Suprapubic skin (tissue), 4 donors: ENCODE measurements at regions not wholly inside any gene's neighbourhood (a gene's known extent, or its start where the extent isn't known, plus 50 kb on each side); places are given as distances from the start of the nearest gene placed in this dataset.

ENCODE experiments used
- DNase-seq, 2 donors: peaks; one replicate each; pipeline ENCODE4 v3.0.0-alpha.2; 2019; ENCODE audit warnings: low spot score in 2 of 2
- H3K27ac ChIP-seq: fragments of 200-600 bp; sonication (generic); one replicate; pipeline ENCODE4 v1.5.1; 2019
- H3K27me3 ChIP-seq: fragments of 200-600 bp; sonication (generic); one replicate; pipeline ENCODE4 v1.5.1; 2019
- H3K36me3 ChIP-seq: fragments of 200-600 bp; sonication (generic); one replicate; pipeline ENCODE4 v1.5.1; 2019
- H3K4me1 ChIP-seq: fragments of 200-600 bp; sonication (generic); one replicate; pipeline ENCODE4 v1.5.1; 2019
- H3K4me3 ChIP-seq: fragments of 200-600 bp; sonication (generic); one replicate; pipeline ENCODE4 v1.5.1; 2019; ENCODE audit warnings: mild to moderate bottlenecking
- H3K9me3 ChIP-seq: fragments of 200-600 bp; sonication (generic); one replicate; pipeline ENCODE4 v1.5.1; 2019
- EP300 ChIP-seq: sonication (generic); formaldehyde crosslinking; IDR thresholded peaks from one replicate; pipeline ENCODE4 v1.6.1; 2017; ENCODE audit warnings: antibody characterized with exemption
- POLR2A ChIP-seq, 2 donors: fragments of 450-650 bp; IDR thresholded peaks; one replicate each; pipeline ENCODE4 v1.6.1; 2017; ENCODE audit warnings: antibody characterized with exemption in 2 of 2, mild to moderate bottlenecking in 2 of 2, moderate library complexity in 2 of 2
- POLR2AphosphoS5 ChIP-seq, 3 donors: sonication (generic); formaldehyde crosslinking; IDR thresholded peaks; one replicate each; pipeline ENCODE4 v1.6.1; 2017; ENCODE audit warnings: antibody characterized with exemption in 3 of 3
- WGBS: methylation state at CpG from one replicate; pipeline ENCODE4 v1.1.5; 2018; 5-methylcytosine and 5-hydroxymethylcytosine counted together
- TF ChIP-seq, protein P1 (sequence below), 2 donors: fragments of 200-600 bp in 1 of 2; fragments of 450-650 bp in 1 of 2; sonication (generic) in 1 of 2; IDR thresholded peaks; one replicate each; pipeline ENCODE4 v1.5.1; 2016 to 2019; ENCODE audit warnings: antibody characterized with exemption in 2 of 2, mild to moderate bottlenecking in 1 of 2, moderate library complexity in 1 of 2

- Histone ChIP-seq H3K4me3 (no peak overlapping the region), H3K9me3 (no peaks in the 10 kb centered on the region), H3K27me3 (no peaks in the 10 kb centered on the region), H3K4me1 (no peaks in the 10 kb centered on the region), H3K27ac (no peak overlapping the region), H3K36me3 (no peaks in the 10 kb centered on the region)
- TF ChIP-seq POLR2AphosphoS5 (IDR thresholded peaks at IDR 0.05) (no peak), POLR2A (IDR thresholded peaks at IDR 0.05) (no peak), EP300 (no peak)
- TF ChIP-seq, protein P1, sequence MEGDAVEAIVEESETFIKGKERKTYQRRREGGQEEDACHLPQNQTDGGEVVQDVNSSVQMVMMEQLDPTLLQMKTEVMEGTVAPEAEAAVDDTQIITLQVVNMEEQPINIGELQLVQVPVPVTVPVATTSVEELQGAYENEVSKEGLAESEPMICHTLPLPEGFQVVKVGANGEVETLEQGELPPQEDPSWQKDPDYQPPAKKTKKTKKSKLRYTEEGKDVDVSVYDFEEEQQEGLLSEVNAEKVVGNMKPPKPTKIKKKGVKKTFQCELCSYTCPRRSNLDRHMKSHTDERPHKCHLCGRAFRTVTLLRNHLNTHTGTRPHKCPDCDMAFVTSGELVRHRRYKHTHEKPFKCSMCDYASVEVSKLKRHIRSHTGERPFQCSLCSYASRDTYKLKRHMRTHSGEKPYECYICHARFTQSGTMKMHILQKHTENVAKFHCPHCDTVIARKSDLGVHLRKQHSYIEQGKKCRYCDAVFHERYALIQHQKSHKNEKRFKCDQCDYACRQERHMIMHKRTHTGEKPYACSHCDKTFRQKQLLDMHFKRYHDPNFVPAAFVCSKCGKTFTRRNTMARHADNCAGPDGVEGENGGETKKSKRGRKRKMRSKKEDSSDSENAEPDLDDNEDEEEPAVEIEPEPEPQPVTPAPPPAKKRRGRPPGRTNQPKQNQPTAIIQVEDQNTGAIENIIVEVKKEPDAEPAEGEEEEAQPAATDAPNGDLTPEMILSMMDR (IDR thresholded peaks at IDR 0.05): no peak
- 74% methylated on average over 2 of the region's 2 CpGs for WGBS
- DNase-seq: no peak
These were observed 505.1 kb downstream of the PPARGC1A start for GRCh38 chr4:23384741-23385140.

GRCh38 chr4:23382879-23383278 is 507.0 kb downstream of the PPARGC1A start:
- no peak for DNase-seq
- Histone ChIP-seq H3K27me3 (no peaks in the 10 kb centered on the region), H3K9me3 (no peaks in the 10 kb centered on the region), H3K4me1 (no peaks in the 10 kb centered on the region), H3K36me3 (no peaks in the 10 kb centered on the region), H3K27ac (no peak overlapping the region), H3K4me3 (no peak overlapping the region)
- TF ChIP-seq, protein P1 (IDR thresholded peaks at IDR 0.05): no peak
- no peak for TF ChIP-seq POLR2AphosphoS5 (IDR thresholded peaks at IDR 0.05)

DNA sequence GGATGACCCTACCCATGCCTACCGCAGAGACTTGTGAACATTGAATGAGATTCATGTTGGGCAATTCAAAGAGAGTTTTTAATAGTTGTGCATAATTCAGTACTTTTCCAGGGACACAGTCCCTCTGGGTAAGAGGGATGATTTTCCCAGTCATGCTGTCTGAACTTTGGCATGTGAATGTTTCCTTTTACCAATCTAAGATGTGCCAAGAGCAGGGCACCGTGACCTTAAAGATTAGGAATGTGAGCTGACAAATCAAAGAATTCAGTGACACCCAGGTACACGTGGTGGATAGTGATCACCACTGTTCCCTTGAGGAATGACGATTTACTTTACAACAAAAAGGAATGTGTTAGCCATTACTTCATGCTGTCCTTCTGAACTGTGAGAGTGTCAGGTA is 515.6 kb downstream of the PPARGC1A start:
- no peak overlapping the region for H3K4me3 ChIP-seq
- H3K27ac ChIP-seq: no peak overlapping the region
- 46% methylated on average over 4 of the region's 4 CpGs for WGBS
- no peaks in the 10 kb centered on the region for H3K9me3 ChIP-seq
- no peaks in the 10 kb centered on the region for H3K4me1 ChIP-seq
- H3K36me3 ChIP-seq: no peaks in the 10 kb centered on the region
- no peak for TF ChIP-seq POLR2AphosphoS5 (IDR thresholded peaks at IDR 0.05)
- TF ChIP-seq EP300: no peak
- no peak for TF ChIP-seq POLR2A (IDR thresholded peaks at IDR 0.05)
- TF ChIP-seq, protein P1 (IDR thresholded peaks at IDR 0.05): no peak
- no peak for DNase-seq
- H3K27me3 ChIP-seq: no peaks in the 10 kb centered on the region

GRCh38 chr4:23373261-23373660 is 516.6 kb downstream of the PPARGC1A start:
- no peak overlapping the region for H3K27ac ChIP-seq
- no peak for DNase-seq
- TF ChIP-seq POLR2AphosphoS5 (IDR thresholded peaks at IDR 0.05): no peak

GRCh38 chr4:23371533-23371932 is 518.3 kb downstream of the PPARGC1A start:
- WGBS: 86% methylated on average over 5 of the region's 5 CpGs
- Histone ChIP-seq H3K27me3 (no peaks in the 10 kb centered on the region), H3K4me1 (no peaks in the 10 kb centered on the region), H3K9me3 (no peaks in the 10 kb centered on the region), H3K4me3 (no peak overlapping the region), H3K27ac (no peak overlapping the region), H3K36me3 (no peaks in the 10 kb centered on the region)
- DNase-seq: no peak
- no peak for TF ChIP-seq POLR2A (IDR thresholded peaks at IDR 0.05)
- no peak for TF ChIP-seq POLR2AphosphoS5 (IDR thresholded peaks at IDR 0.05)
- TF ChIP-seq EP300: no peak
- TF ChIP-seq, protein P1 (IDR thresholded peaks at IDR 0.05): no peak

More at GRCh38 chr4:23373261-23373660, 516.6 kb downstream of the PPARGC1A start:
- WGBS: 29% methylated on average over 1 of the region's 2 CpGs
- no peaks in the 10 kb centered on the region for H3K36me3 ChIP-seq
- H3K4me1 ChIP-seq: no peaks in the 10 kb centered on the region
- no peak overlapping the region for H3K4me3 ChIP-seq
- H3K27me3 ChIP-seq: no peaks in the 10 kb centered on the region
- H3K9me3 ChIP-seq: no peaks in the 10 kb centered on the region

- TF ChIP-seq, protein P1 (IDR thresholded peaks at IDR 0.05): no peak
- TF ChIP-seq POLR2AphosphoS5 (IDR thresholded peaks at IDR 0.05) (no peak), POLR2A (IDR thresholded peaks at IDR 0.05) (no peak), EP300 (no peak)
- Histone ChIP-seq H3K4me1 (no peaks in the 10 kb centered on the region), H3K27ac (no peak overlapping the region), H3K27me3 (no peaks in the 10 kb centered on the region), H3K4me3 (no peak overlapping the region), H3K36me3 (no peaks in the 10 kb centered on the region), H3K9me3 (no peaks in the 10 kb centered on the region)
- no peak for DNase-seq
- 76% methylated on average over 3 of the region's 3 CpGs for WGBS
These were observed 520.5 kb downstream of the PPARGC1A start for GRCh38 chr4:23369331-23369730.
